Fibroblast of lung (primary cell): ENCODE measurements at regions not wholly inside any gene's neighbourhood (a gene's known extent, or its start where the extent isn't known, plus 50 kb on each side); places are given as distances from the start of the nearest gene placed in this dataset.

Source experiments
- DNase-seq, 2 donors: peaks; one replicate each; pipeline versions ENCODE4 v3.0.0 to v3.0.0-alpha.2; 2010; ENCODE audit warnings: low read depth in 2 of 2
- H2AFZ ChIP-seq: 2 replicates; pipeline ENCODE4 v1.5.1; 2012; ENCODE audit warnings: low read length, control low read depth, inconsistent platforms
- H3K27ac ChIP-seq: 2 replicates; pipeline ENCODE4 v1.5.1; 2011; ENCODE audit warnings: low read length, control low read depth; ENCODE audit not compliant: insufficient read depth
- H3K27me3 ChIP-seq: 2 replicates; pipeline ENCODE4 v1.5.1; 2011; ENCODE audit warnings: mild to moderate bottlenecking, low read length; ENCODE audit not compliant: control insufficient read depth, insufficient read depth
- H3K36me3 ChIP-seq: 2 replicates; pipeline ENCODE4 v1.5.1; 2011; ENCODE audit warnings: low read length; ENCODE audit not compliant: control insufficient read depth, insufficient read depth
- H3K4me1 ChIP-seq: 2 replicates; pipeline ENCODE4 v1.5.1; 2011; ENCODE audit warnings: low read length; ENCODE audit not compliant: control insufficient read depth, insufficient read depth; ENCODE audit errors: extremely low read depth
- H3K4me2 ChIP-seq: 2 replicates; pipeline ENCODE4 v1.5.1; 2011; ENCODE audit warnings: low read length, control low read depth; ENCODE audit not compliant: insufficient read depth; ENCODE audit errors: extremely low read depth
- H3K4me3 ChIP-seq, 4 experiments: fragments of 200-600 bp in 1 of 4; sonication (generic) in 1 of 4; replicated peaks in 1 of 4; 2 replicates each; pipeline ENCODE4 v1.5.1; 2011 to 2016; ENCODE audit warnings: low read length in 4 of 4, low read depth in 3 of 4, mild to moderate bottlenecking in 3 of 4, control low read depth in 2 of 4, inconsistent platforms in 1 of 4, mixed read lengths in 1 of 4; ENCODE audit not compliant: insufficient read depth in 1 of 4; ENCODE audit errors: control extremely low read depth in 1 of 4
- H3K79me2 ChIP-seq: 2 replicates; pipeline ENCODE4 v1.5.1; 2012; ENCODE audit warnings: mild to moderate bottlenecking, low read length, inconsistent platforms; ENCODE audit not compliant: control insufficient read depth, insufficient read depth
- H3K9ac ChIP-seq: 2 replicates; pipeline ENCODE4 v1.5.1; 2011; ENCODE audit warnings: mild to moderate bottlenecking, low read length, control low read depth; ENCODE audit not compliant: insufficient read depth
- H3K9me3 ChIP-seq: 2 replicates; pipeline ENCODE4 v1.5.1; 2012; ENCODE audit warnings: low read depth, low read length; ENCODE audit not compliant: control insufficient read depth, insufficient read depth
- H4K20me1 ChIP-seq: 2 replicates; pipeline ENCODE4 v1.5.1; 2011; ENCODE audit warnings: low read length; ENCODE audit not compliant: control insufficient read depth, insufficient read depth; ENCODE audit errors: extremely low read depth
- EZH2 ChIP-seq: IDR thresholded peaks from 2 replicates; pipeline ENCODE4 v1.5.1; 2012; ENCODE audit warnings: low read length, control low read depth, mild to moderate bottlenecking; ENCODE audit errors: missing control alignments
- TF ChIP-seq, protein P1 (sequence below), 2 donors: IDR thresholded peaks in 1 of 2; conservative IDR thresholded peaks in 1 of 2; 1 replicate in 1 of 2; 2 replicates in 1 of 2; pipeline ENCODE4 v1.5.1; 2011 to 2012; ENCODE audit warnings: low read length in 2 of 2, control low read depth in 1 of 2, inconsistent platforms in 1 of 2, low read depth in 1 of 2, mild to moderate bottlenecking in 1 of 2

DNA sequence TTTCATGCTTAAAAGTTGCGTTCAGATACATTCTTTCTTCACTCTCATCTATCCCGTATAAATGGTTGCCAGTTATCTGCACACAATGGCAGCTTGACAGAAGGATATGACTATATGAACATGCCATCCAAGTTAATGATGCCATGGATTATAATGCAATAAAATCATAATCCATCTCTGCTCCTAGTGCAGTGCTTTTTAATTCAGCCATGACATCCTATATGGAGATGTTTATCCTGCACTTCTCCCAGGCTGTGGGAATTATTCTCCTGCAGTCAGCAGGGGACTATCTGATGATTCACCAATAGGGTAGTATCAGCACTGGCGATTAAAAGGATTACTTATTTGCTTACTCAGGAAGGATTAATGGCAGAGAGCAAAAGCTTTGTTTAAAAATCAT lies 273.8 kb downstream of the SAMD5 start:
- Histone ChIP-seq H3K4me3 (no peak overlapping the region), H3K36me3 (no peaks in the 10 kb centered on the region)

DNA sequence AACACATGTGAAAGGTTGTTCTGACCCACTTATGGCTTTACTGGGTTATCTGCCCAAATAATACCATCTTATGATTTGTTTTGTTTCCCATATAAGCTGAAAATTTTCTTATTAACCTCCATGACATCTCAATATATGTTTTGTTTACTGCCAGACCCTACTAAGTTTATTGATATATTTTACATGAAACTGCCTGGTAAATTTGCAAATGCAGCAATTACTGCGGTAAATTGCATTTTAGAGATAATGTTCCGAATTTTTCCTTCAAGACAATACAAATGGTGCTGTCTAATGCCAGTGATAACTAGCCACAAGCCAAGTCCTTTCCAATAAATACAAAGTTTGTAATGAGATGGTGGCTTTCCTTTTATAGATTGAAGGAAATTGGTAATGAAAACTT lies 275.9 kb downstream of the SAMD5 start:
- DNase-seq: no peak
- Histone ChIP-seq H3K9me3 (no peaks in the 10 kb centered on the region), H4K20me1 (no peaks in the 10 kb centered on the region), H3K4me2 (no peak overlapping the region), H3K27me3 (no peaks in the 10 kb centered on the region), H3K4me1 (no peaks in the 10 kb centered on the region), H3K9ac (no peak overlapping the region), H3K27ac (no peak overlapping the region), H3K4me3 (no peak overlapping the region), H2AFZ (no peak overlapping the region), H3K36me3 (no peaks in the 10 kb centered on the region), H3K79me2 (no peaks in the 10 kb centered on the region)
- TF ChIP-seq, protein P1, sequence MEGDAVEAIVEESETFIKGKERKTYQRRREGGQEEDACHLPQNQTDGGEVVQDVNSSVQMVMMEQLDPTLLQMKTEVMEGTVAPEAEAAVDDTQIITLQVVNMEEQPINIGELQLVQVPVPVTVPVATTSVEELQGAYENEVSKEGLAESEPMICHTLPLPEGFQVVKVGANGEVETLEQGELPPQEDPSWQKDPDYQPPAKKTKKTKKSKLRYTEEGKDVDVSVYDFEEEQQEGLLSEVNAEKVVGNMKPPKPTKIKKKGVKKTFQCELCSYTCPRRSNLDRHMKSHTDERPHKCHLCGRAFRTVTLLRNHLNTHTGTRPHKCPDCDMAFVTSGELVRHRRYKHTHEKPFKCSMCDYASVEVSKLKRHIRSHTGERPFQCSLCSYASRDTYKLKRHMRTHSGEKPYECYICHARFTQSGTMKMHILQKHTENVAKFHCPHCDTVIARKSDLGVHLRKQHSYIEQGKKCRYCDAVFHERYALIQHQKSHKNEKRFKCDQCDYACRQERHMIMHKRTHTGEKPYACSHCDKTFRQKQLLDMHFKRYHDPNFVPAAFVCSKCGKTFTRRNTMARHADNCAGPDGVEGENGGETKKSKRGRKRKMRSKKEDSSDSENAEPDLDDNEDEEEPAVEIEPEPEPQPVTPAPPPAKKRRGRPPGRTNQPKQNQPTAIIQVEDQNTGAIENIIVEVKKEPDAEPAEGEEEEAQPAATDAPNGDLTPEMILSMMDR (conservative IDR thresholded peaks at IDR 0.05 in 1 of 2, IDR thresholded peaks at IDR 0.05 in 1 of 2; ENCODE audit: low read depth in 1 of 2, low read length in 2 of 2): no peak
- TF ChIP-seq EZH2: no peak

More for the DNA sequence above, 273.8 kb downstream of the SAMD5 start:
- no peaks in the 10 kb centered on the region for H3K79me2 ChIP-seq
- H3K27ac ChIP-seq: no peak overlapping the region
- no peak for TF ChIP-seq EZH2
- TF ChIP-seq, protein P1 (conservative IDR thresholded peaks at IDR 0.05 in 1 of 2, IDR thresholded peaks at IDR 0.05 in 1 of 2; ENCODE audit: low read depth in 1 of 2, low read length in 2 of 2): no peak
- no peak overlapping the region for H3K9ac ChIP-seq
- H3K4me2 ChIP-seq: no peak overlapping the region
- H2AFZ ChIP-seq: no peak overlapping the region
- peak; percentile 56 to 77 for DNase-seq
- no peaks in the 10 kb centered on the region for H3K4me1 ChIP-seq
- H4K20me1 ChIP-seq: no peaks in the 10 kb centered on the region
- no peaks in the 10 kb centered on the region for H3K27me3 ChIP-seq
- no peaks in the 10 kb centered on the region for H3K9me3 ChIP-seq

DNA sequence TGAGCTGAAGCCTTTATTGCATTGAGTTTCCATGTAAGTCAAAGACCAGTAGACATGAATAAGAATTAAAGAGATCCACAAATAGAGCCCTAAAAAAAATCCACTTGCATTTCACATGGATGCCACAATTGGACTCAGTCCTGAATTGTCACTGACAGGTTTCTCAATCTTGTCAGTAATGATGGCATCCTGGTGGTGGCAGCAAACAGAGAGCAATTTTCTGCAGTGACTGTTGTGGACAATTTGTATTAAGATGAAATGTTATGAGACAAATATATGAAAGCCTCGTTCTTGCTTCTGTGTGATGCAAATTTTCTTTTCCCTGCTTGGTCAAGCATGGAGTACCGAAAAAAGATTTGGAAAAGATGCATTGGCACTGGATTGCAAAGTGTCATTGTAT lies 278.9 kb downstream of the SAMD5 start:
- H3K4me3 ChIP-seq: no peak overlapping the region
- no peak overlapping the region for H3K27ac ChIP-seq
- H3K9me3 ChIP-seq: no peaks in the 10 kb centered on the region
- no peaks in the 10 kb centered on the region for H3K4me1 ChIP-seq
- H3K9ac ChIP-seq: no peak overlapping the region
- no peak overlapping the region for H3K4me2 ChIP-seq
- TF ChIP-seq EZH2: no peak
- TF ChIP-seq, protein P1 (conservative IDR thresholded peaks at IDR 0.05 in 1 of 2, IDR thresholded peaks at IDR 0.05 in 1 of 2; ENCODE audit: low read depth in 1 of 2, low read length in 2 of 2): no peak
- DNase-seq: no peak
- H3K36me3 ChIP-seq: no peaks in the 10 kb centered on the region
- no peaks in the 10 kb centered on the region for H4K20me1 ChIP-seq
- H2AFZ ChIP-seq: no peak overlapping the region
- H3K27me3 ChIP-seq: no peaks in the 10 kb centered on the region
- H3K79me2 ChIP-seq: no peaks in the 10 kb centered on the region
